Nephron (organoid): ENCODE measurements at regions not wholly inside any gene's neighbourhood (a gene's known extent, or its start where the extent isn't known, plus 50 kb on each side); places are given as distances from the start of the nearest gene placed in this dataset.

Experiments used
- H3K27ac Mint-ChIP-seq, 3 experiments: 2 replicates each; pipeline ENCODE4 v1.8.0; 2020; ENCODE audit warnings: mixed read lengths in 3 of 3, mild to moderate bottlenecking in 2 of 3, moderate library complexity in 1 of 3
- H3K27me3 Mint-ChIP-seq: 2 replicates; pipeline ENCODE4 v1.8.0; 2021; ENCODE audit warnings: low read depth, mild to moderate bottlenecking, moderate library complexity, mixed read lengths
- H3K36me3 Mint-ChIP-seq: 2 replicates; pipeline ENCODE4 v1.8.0; 2020; ENCODE audit warnings: low read depth, mixed read lengths
- H3K4me1 Mint-ChIP-seq: 2 replicates; pipeline ENCODE4 v1.8.0; 2020; ENCODE audit warnings: mixed read lengths
- H3K4me3 Mint-ChIP-seq, 3 experiments: 2 replicates each; pipeline ENCODE4 v1.8.0; 2020; ENCODE audit warnings: mild to moderate bottlenecking in 3 of 3, mixed read lengths in 3 of 3, moderate library complexity in 2 of 3
- H3K9me3 Mint-ChIP-seq: 2 replicates; pipeline ENCODE4 v1.8.0; 2020; ENCODE audit warnings: mixed read lengths
- TF ChIP-seq, protein P1 (sequence below), 3 experiments: fragments of 200-600 bp; sonication (generic); IDR thresholded peaks; one replicate each; pipeline ENCODE4 v1.5.0; 2021; ENCODE audit warnings: antibody characterized with exemption in 3 of 3; ENCODE audit not compliant: unreplicated experiment in 3 of 3

DNA sequence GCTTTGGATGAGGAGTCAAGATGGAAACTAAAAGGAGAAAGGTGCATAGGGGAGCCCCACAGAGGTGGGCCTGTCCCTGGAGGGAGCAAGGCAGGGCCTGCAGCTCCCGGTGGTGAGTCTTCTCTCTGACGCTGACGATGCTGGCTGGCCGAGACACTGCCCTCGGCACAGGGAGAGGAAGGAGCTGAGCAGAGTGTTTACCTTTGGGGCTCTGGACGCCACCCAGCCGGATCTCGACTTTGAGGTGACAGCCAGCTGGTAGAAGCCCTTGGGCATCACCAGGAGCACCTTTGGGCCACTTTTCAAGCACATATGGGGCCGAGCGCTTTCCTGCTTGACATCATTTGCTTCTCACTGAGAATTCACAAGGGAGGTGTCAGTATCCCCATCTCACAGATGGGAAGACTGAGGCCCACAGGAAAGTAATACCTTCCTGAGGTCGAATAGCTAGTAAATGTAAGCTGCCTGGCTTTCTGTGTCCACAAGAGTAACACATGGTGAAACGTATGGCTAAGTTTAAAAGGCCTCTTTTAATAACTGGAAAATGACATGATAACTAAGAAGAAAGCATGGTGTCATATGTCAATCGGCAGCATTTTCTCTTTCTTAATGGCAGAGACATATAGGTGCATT, 294.3 kb upstream of the TNRC6C start:
- H3K27ac Mint-ChIP-seq: no peak overlapping the region
- peaks cover 20% of the 10 kb centered on the region for H3K27me3 Mint-ChIP-seq
- no peak overlapping the region for H3K4me3 Mint-ChIP-seq

DNA sequence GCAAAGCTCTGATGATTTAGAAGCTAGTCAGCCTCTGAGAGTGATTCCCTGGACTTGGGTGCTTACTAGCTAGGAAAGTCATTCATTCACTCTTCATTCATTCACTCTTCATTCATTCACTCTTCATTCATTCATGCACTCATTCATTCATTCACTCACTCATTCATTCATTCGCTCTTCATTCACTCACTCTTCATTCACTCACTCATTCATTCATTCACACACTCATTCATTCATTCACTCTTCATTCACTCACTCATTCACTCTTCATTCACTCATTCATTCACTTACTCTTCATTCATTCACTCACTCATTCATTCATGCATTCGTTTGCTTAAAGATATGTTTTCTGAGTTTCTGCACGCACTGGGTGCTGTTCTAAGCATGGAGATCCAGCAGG, 292.7 kb upstream of the TNRC6C start:
- H3K4me3 Mint-ChIP-seq: no peak overlapping the region
- TF ChIP-seq, protein P1, sequence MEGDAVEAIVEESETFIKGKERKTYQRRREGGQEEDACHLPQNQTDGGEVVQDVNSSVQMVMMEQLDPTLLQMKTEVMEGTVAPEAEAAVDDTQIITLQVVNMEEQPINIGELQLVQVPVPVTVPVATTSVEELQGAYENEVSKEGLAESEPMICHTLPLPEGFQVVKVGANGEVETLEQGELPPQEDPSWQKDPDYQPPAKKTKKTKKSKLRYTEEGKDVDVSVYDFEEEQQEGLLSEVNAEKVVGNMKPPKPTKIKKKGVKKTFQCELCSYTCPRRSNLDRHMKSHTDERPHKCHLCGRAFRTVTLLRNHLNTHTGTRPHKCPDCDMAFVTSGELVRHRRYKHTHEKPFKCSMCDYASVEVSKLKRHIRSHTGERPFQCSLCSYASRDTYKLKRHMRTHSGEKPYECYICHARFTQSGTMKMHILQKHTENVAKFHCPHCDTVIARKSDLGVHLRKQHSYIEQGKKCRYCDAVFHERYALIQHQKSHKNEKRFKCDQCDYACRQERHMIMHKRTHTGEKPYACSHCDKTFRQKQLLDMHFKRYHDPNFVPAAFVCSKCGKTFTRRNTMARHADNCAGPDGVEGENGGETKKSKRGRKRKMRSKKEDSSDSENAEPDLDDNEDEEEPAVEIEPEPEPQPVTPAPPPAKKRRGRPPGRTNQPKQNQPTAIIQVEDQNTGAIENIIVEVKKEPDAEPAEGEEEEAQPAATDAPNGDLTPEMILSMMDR (IDR thresholded peaks at IDR 0.05; ENCODE audit: unreplicated experiment in 3 of 3): no peak

More for the DNA sequence above, 294.3 kb upstream of the TNRC6C start:
- Mint-ChIP-seq H3K4me1 (peaks cover 5% of the 10 kb centered on the region), H3K9me3 (peaks cover 36% of the 10 kb centered on the region), H3K36me3 (peaks cover 6% of the 10 kb centered on the region)
- TF ChIP-seq, protein P1 (IDR thresholded peaks at IDR 0.05; ENCODE audit: unreplicated experiment in 3 of 3): no peak

DNA sequence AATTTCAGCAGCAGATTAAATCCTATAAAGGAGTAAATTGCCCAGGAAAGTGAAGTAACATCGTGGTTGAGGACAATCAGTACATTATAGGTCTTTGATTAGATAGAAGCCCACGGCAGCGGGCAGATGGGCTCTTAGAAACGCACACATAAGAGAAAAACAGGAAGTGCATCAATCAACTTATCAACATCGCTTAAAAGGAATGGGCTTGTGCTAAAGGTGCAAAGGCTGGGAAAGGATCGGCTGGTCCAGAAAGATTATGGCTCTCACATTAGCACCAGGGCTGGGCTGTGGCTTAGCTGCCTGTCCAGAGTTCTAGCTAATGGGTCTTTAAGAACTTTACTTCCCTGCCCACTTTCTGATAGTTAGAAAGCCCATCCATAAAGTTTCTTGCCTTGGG, 292.0 kb upstream of the TNRC6C start:
- TF ChIP-seq, protein P1 (IDR thresholded peaks at IDR 0.05; ENCODE audit: unreplicated experiment in 3 of 3): no peak
- peaks cover 6% of the 10 kb centered on the region for H3K36me3 Mint-ChIP-seq
- H3K4me3 Mint-ChIP-seq: no peak overlapping the region
- peaks cover 5% of the 10 kb centered on the region for H3K4me1 Mint-ChIP-seq
- peaks cover 45% of the 10 kb centered on the region for H3K9me3 Mint-ChIP-seq
- H3K27ac Mint-ChIP-seq: no peak overlapping the region
- H3K27me3 Mint-ChIP-seq: peaks cover 8% of the 10 kb centered on the region

More for the DNA sequence above, 292.7 kb upstream of the TNRC6C start:
- Mint-ChIP-seq H3K36me3 (peaks cover 6% of the 10 kb centered on the region), H3K27me3 (peaks cover 13% of the 10 kb centered on the region), H3K9me3 (peaks cover 43% of the 10 kb centered on the region), H3K4me1 (peaks cover 5% of the 10 kb centered on the region), H3K27ac (no peak overlapping the region)

DNA sequence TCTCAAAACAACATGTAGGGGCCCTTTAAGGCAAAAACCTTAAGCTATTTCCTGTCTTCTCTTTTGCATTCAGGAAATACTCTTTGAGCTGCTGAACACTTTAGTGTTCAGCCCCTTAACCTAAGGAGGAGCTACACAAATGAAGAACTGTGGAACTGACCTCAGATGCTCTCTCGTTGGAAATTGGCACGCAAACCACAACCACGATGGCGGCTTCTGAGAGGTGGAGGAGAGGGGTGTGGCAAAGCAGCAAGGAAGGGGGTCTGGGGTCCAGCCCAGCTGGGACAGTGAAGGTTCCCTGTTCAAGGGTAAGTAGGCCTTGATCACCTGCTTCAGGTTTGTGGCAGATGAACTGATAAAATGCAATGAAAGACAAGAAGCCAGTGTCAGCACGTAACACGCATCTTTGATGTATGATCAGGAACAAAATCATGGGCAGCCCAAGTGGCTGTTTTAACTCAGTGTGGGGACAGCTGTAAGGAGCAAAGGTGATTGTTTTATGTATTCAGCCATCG, 291.6 kb upstream of the TNRC6C start:
- H3K4me3 Mint-ChIP-seq: no peak overlapping the region
- peaks cover 8% of the 10 kb centered on the region for H3K27me3 Mint-ChIP-seq
- peaks cover 5% of the 10 kb centered on the region for H3K4me1 Mint-ChIP-seq
- peaks cover 6% of the 10 kb centered on the region for H3K36me3 Mint-ChIP-seq
- TF ChIP-seq, protein P1 (IDR thresholded peaks at IDR 0.05; ENCODE audit: unreplicated experiment in 3 of 3): no peak
- peaks cover 49% of the 10 kb centered on the region for H3K9me3 Mint-ChIP-seq
- H3K27ac Mint-ChIP-seq: no peak overlapping the region

DNA sequence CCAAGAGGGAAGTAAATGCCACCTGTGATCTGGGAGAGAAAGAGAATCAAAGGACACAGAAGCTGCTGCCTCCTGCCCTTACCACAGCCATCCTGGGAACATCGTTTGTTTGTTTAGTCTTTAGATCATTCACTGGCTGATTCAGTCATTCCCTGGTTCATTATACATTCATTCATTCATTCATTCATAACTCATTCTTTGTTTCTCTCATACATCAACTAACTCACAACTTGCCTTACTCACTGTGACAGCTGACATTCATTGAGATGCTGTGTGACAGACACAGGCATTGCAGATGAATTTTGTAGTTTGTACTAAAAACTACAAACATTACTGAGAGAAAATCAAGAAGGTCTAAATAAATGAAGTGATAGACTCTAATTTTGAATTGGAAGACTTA, 291.0 kb upstream of the TNRC6C start:
- no peak overlapping the region for H3K4me3 Mint-ChIP-seq
- peaks cover 49% of the 10 kb centered on the region for H3K9me3 Mint-ChIP-seq
- H3K36me3 Mint-ChIP-seq: peaks cover 6% of the 10 kb centered on the region
- peaks cover 8% of the 10 kb centered on the region for H3K27me3 Mint-ChIP-seq
- peaks cover 5% of the 10 kb centered on the region for H3K4me1 Mint-ChIP-seq
- H3K27ac Mint-ChIP-seq: no peak overlapping the region
- TF ChIP-seq, protein P1 (IDR thresholded peaks at IDR 0.05; ENCODE audit: unreplicated experiment in 3 of 3): no peak

DNA sequence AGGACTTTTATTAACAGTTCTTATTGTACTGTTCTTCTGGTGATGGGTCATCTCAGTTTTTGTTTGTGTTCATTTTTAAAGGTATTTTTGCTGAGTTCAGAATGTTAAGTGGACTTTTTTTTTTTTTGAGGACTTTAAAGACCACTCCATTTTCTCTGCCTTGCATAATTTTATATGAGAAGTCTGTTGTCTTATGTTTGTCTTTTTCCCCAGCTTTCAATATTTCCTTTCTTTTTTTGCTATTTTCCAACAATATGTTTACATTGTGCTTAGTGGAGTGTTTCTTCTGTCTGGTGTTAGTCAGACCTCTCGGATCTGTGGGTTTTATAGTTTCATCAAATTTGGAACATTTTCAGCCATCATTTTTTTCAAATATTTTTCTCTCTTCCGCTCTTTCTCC, 290.0 kb upstream of the TNRC6C start:
- TF ChIP-seq, protein P1 (IDR thresholded peaks at IDR 0.05; ENCODE audit: unreplicated experiment in 3 of 3): no peak
- H3K9me3 Mint-ChIP-seq: peaks cover 51% of the 10 kb centered on the region
- no peak overlapping the region for H3K27ac Mint-ChIP-seq
- peaks cover 6% of the 10 kb centered on the region for H3K36me3 Mint-ChIP-seq
- H3K4me1 Mint-ChIP-seq: peaks cover 5% of the 10 kb centered on the region
- H3K4me3 Mint-ChIP-seq: no peak overlapping the region
- H3K27me3 Mint-ChIP-seq: peaks cover 4% of the 10 kb centered on the region
